WTC11 (cell line): ENCODE measurements at regions not wholly inside any gene's neighbourhood (a gene's known extent, or its start where the extent isn't known, plus 50 kb on each side); places are given as distances from the start of the nearest gene placed in this dataset.

Experiments
- ATAC-seq: fragments of 200-7000 bp; cut with Tn5 transposase; 2 replicates; pipeline ENCODE4 v1.10.0; 2021; ENCODE audit warnings: mild to moderate bottlenecking, moderate library complexity
- CTCF ChIA-PET: fragments of 300-600 bp; sonication (Branson Sonifier 250); formaldehyde crosslinking; loops from one replicate; lab custom pipeline; 2021; ENCODE audit warnings: antibody characterized with exemption; lab: Charles Lee
- POLR2A ChIA-PET: fragments of 350-600 bp; sonication (Branson Sonifier 250); formaldehyde crosslinking; loops from one replicate; lab custom pipeline; 2021; ENCODE audit warnings: antibody characterized with exemption; lab: Charles Lee
- DNase-seq: peaks from one replicate; pipeline ENCODE4 v3.0.0; 2021; ENCODE audit warnings: low spot score
- H3K27ac Mint-ChIP-seq: 2 replicates; pipeline ENCODE4 v1.8.0; 2021; ENCODE audit warnings: mixed read lengths
- H3K27me3 Mint-ChIP-seq: 2 replicates; pipeline ENCODE4 v1.8.0; 2021; ENCODE audit warnings: low read depth, mild to moderate bottlenecking, moderate library complexity, mixed read lengths
- H3K36me3 Mint-ChIP-seq: 2 replicates; pipeline ENCODE4 v1.8.0; 2021; ENCODE audit warnings: mixed read lengths
- H3K4me1 Mint-ChIP-seq: 2 replicates; pipeline ENCODE4 v1.8.0; 2022; ENCODE audit warnings: mixed read lengths
- H3K4me3 Mint-ChIP-seq: 2 replicates; pipeline ENCODE4 v1.8.0; 2021; ENCODE audit warnings: mild to moderate bottlenecking, moderate library complexity, mixed read lengths
- H3K9me3 Mint-ChIP-seq: 2 replicates; pipeline ENCODE4 v1.8.0; 2021; ENCODE audit warnings: mixed read lengths
- ATF1 ChIP-seq: sonication (generic); formaldehyde crosslinking; IDR thresholded peaks from 2 replicates; pipeline ENCODE4 v1.8.1; 2023; ENCODE audit warnings: mild to moderate bottlenecking, moderate library complexity, missing genetic modification reagents
- CREM ChIP-seq: sonication (generic); formaldehyde crosslinking; IDR thresholded peaks from 2 replicates; pipeline ENCODE4 v1.8.1; 2022; ENCODE audit warnings: mild to moderate bottlenecking, missing genetic modification reagents, moderate library complexity
- ELF4 ChIP-seq: sonication (generic); formaldehyde crosslinking; IDR thresholded peaks from 2 replicates; pipeline ENCODE4 v1.8.1; 2022; ENCODE audit warnings: low read depth, mild to moderate bottlenecking, moderate library complexity, missing genetic modification reagents
- EMX1 ChIP-seq: fragments of 250-450 bp; sonication (Bioruptor Pico); IDR thresholded peaks from 2 replicates; pipeline ENCODE4 v1.8.0; 2021; ENCODE audit warnings: mild to moderate bottlenecking
- ESRRA ChIP-seq: sonication (generic); formaldehyde crosslinking; IDR thresholded peaks from 2 replicates; pipeline ENCODE4 v1.8.1; 2022; ENCODE audit warnings: mild to moderate bottlenecking, missing genetic modification reagents, borderline replicate concordance
- GRHL2 ChIP-seq: fragments of 250-450 bp; sonication (Bioruptor Pico); IDR thresholded peaks from 2 replicates; pipeline ENCODE4 v1.8.0; 2022; ENCODE audit warnings: mild to moderate bottlenecking, moderate library complexity; ENCODE audit not compliant: insufficient replicate concordance, severe bottlenecking
- HMGXB4 ChIP-seq: sonication (generic); formaldehyde crosslinking; IDR thresholded peaks from 2 replicates; pipeline ENCODE4 v1.8.1; 2023; ENCODE audit warnings: mild to moderate bottlenecking, moderate library complexity, missing genetic modification reagents
- IRF2 ChIP-seq: sonication (generic); formaldehyde crosslinking; IDR thresholded peaks from 2 replicates; pipeline ENCODE4 v1.8.0; 2022; ENCODE audit warnings: low read depth, missing genetic modification reagents, borderline replicate concordance
- JUN ChIP-seq: sonication (generic); formaldehyde crosslinking; IDR thresholded peaks from 2 replicates; pipeline ENCODE4 v1.8.0; 2023; ENCODE audit warnings: mild to moderate bottlenecking, missing genetic modification reagents
- NFYB ChIP-seq: sonication (generic); formaldehyde crosslinking; conservative IDR thresholded peaks from 2 replicates; pipeline ENCODE4 v1.8.0; 2022; ENCODE audit warnings: low read depth, missing genetic modification reagents
- NR1H2 ChIP-seq: sonication (generic); formaldehyde crosslinking; IDR thresholded peaks from 2 replicates; pipeline ENCODE4 v1.9.0; 2021; ENCODE audit warnings: mild to moderate bottlenecking, moderate library complexity, missing genetic modification reagents
- PRRX2 ChIP-seq: fragments of 250-450 bp; sonication (Bioruptor Pico); IDR thresholded peaks from 2 replicates; pipeline ENCODE4 v1.8.0; 2021; ENCODE audit warnings: mild to moderate bottlenecking
- TCF7 ChIP-seq: sonication (generic); formaldehyde crosslinking; IDR thresholded peaks from 2 replicates; pipeline ENCODE4 v1.8.0; 2022; ENCODE audit warnings: mild to moderate bottlenecking, low read depth, missing genetic modification reagents, moderate library complexity
- TEAD1 ChIP-seq: sonication (generic); formaldehyde crosslinking; IDR thresholded peaks from 2 replicates; pipeline ENCODE4 v1.8.0; 2022; ENCODE audit warnings: mild to moderate bottlenecking, missing genetic modification reagents
- TEAD4 ChIP-seq: sonication (generic); formaldehyde crosslinking; IDR thresholded peaks from 2 replicates; pipeline ENCODE4 v1.8.0; 2022; ENCODE audit warnings: mild to moderate bottlenecking, missing genetic modification reagents
- TP53 ChIP-seq: sonication (generic); formaldehyde crosslinking; IDR thresholded peaks from 2 replicates; pipeline ENCODE4 v1.8.1; 2023; ENCODE audit warnings: mild to moderate bottlenecking, missing genetic modification reagents
- USF2 ChIP-seq: sonication (generic); formaldehyde crosslinking; IDR thresholded peaks from 2 replicates; pipeline ENCODE4 v1.8.1; 2023; ENCODE audit warnings: mild to moderate bottlenecking, missing genetic modification reagents, moderate library complexity
- ZNF263 ChIP-seq: sonication (generic); formaldehyde crosslinking; IDR thresholded peaks from 2 replicates; pipeline ENCODE4 v1.8.1; 2022; ENCODE audit warnings: low read depth, mild to moderate bottlenecking, moderate library complexity, missing genetic modification reagents
- ZNF281 ChIP-seq: sonication (generic); formaldehyde crosslinking; IDR thresholded peaks from 2 replicates; pipeline ENCODE4 v1.8.0; 2023; ENCODE audit warnings: mild to moderate bottlenecking, missing genetic modification reagents
- ZNF532 ChIP-seq: fragments of 250-450 bp; sonication (Bioruptor Pico); IDR thresholded peaks from 2 replicates; pipeline ENCODE4 v1.9.0; 2021; ENCODE audit warnings: mild to moderate bottlenecking, borderline replicate concordance
- ZSCAN18 ChIP-seq: fragments of 250-450 bp; sonication (Bioruptor Pico); IDR thresholded peaks from 2 replicates; pipeline ENCODE4 v2.1.2; 2022; ENCODE audit warnings: mild to moderate bottlenecking, moderate library complexity
- TF ChIP-seq, protein P1 (sequence below): fragments of 250-450 bp; sonication (Bioruptor Pico); IDR thresholded peaks from 2 replicates; pipeline ENCODE4 v1.9.0; 2021; ENCODE audit warnings: mild to moderate bottlenecking
- TF ChIP-seq, protein P2 (sequence below): sonication (generic); formaldehyde crosslinking; IDR thresholded peaks from 2 replicates; pipeline ENCODE4 v1.8.1; 2022; ENCODE audit warnings: mild to moderate bottlenecking, moderate library complexity, missing genetic modification reagents
- TF ChIP-seq, protein P3 (sequence below): sonication (generic); formaldehyde crosslinking; IDR thresholded peaks from 2 replicates; pipeline ENCODE4 v1.8.1; 2023; ENCODE audit warnings: mild to moderate bottlenecking, missing genetic modification reagents

- TF ChIP-seq USF2 (CRISPR knock-in tag) (no peak), ATF1 (no peak), TCF7 (CRISPR knock-in tag) (no peak), PRRX2 (CRISPR knock-in tag) (no peak), EMX1 (no peak), HMGXB4 (CRISPR knock-in tag) (no peak), IRF2 (CRISPR knock-in tag) (no peak), GRHL2 (CRISPR knock-in tag) (no peak), NR1H2 (CRISPR knock-in tag) (no peak), CREM (CRISPR knock-in tag) (no peak), ELF4 (CRISPR knock-in tag) (no peak)
- TF ChIP-seq, protein P1, sequence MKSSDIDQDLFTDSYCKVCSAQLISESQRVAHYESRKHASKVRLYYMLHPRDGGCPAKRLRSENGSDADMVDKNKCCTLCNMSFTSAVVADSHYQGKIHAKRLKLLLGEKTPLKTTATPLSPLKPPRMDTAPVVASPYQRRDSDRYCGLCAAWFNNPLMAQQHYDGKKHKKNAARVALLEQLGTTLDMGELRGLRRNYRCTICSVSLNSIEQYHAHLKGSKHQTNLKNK (CRISPR knock-in tag): no peak
These were observed 70.6 kb upstream of the C3orf80 start (continued) for GRCh38 chr3:160154596-160154995.

GRCh38 chr3:160157321-160157720 is 67.9 kb upstream of the C3orf80 start:
- CTCF ChIA-PET: no interaction called here
- TF ChIP-seq TEAD4: no peak
- TF ChIP-seq ZNF532 (CRISPR knock-in tag): no peak
- TF ChIP-seq ZNF263 (CRISPR knock-in tag): no peak
- TF ChIP-seq ATF1: no peak
- TF ChIP-seq, protein P2, sequence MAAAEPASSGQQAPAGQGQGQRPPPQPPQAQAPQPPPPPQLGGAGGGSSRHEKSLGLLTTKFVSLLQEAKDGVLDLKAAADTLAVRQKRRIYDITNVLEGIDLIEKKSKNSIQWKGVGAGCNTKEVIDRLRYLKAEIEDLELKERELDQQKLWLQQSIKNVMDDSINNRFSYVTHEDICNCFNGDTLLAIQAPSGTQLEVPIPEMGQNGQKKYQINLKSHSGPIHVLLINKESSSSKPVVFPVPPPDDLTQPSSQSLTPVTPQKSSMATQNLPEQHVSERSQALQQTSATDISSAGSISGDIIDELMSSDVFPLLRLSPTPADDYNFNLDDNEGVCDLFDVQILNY (CRISPR knock-in tag): no peak
- TF ChIP-seq ZNF281 (CRISPR knock-in tag): no peak
- no peak for TF ChIP-seq JUN (CRISPR knock-in tag)
- TF ChIP-seq TEAD1 (CRISPR knock-in tag): no peak
- TF ChIP-seq, protein P3, sequence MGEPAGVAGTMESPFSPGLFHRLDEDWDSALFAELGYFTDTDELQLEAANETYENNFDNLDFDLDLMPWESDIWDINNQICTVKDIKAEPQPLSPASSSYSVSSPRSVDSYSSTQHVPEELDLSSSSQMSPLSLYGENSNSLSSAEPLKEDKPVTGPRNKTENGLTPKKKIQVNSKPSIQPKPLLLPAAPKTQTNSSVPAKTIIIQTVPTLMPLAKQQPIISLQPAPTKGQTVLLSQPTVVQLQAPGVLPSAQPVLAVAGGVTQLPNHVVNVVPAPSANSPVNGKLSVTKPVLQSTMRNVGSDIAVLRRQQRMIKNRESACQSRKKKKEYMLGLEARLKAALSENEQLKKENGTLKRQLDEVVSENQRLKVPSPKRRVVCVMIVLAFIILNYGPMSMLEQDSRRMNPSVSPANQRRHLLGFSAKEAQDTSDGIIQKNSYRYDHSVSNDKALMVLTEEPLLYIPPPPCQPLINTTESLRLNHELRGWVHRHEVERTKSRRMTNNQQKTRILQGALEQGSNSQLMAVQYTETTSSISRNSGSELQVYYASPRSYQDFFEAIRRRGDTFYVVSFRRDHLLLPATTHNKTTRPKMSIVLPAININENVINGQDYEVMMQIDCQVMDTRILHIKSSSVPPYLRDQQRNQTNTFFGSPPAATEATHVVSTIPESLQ (CRISPR knock-in tag): no peak
- no peak for TF ChIP-seq ZSCAN18 (CRISPR knock-in tag)
- TF ChIP-seq TP53: no peak
- TF ChIP-seq ESRRA (CRISPR knock-in tag): no peak
- no peak for TF ChIP-seq NFYB (CRISPR knock-in tag)
- no peak for ATAC-seq
- no peak overlapping the region for H3K27ac Mint-ChIP-seq
- no peaks in the 10 kb centered on the region for H3K27me3 Mint-ChIP-seq
- H3K4me3 Mint-ChIP-seq: no peak overlapping the region
- peaks cover 16% of the 10 kb centered on the region for H3K4me1 Mint-ChIP-seq
- DNase-seq: no peak
- H3K9me3 Mint-ChIP-seq: no peaks in the 10 kb centered on the region
- no peaks in the 10 kb centered on the region for H3K36me3 Mint-ChIP-seq
- POLR2A ChIA-PET: no interaction called here
